Stimulated activated CD4-positive, alpha-beta T cell treated with anti-CD3 and anti-CD28 coated beads, Interleukin-15, amount 100 ng/mL, for 24 hours (primary cell): ENCODE measurements at regions not wholly inside any gene's neighbourhood (a gene's known extent, or its start where the extent isn't known, plus 50 kb on each side); places are given as distances from the start of the nearest gene placed in this dataset.

Experiments used
- DNase-seq: peaks from one replicate; pipeline ENCODE4 v3.0.0-alpha.2; 2020

GRCh38 chr2:144946263-144946662 is 426.3 kb upstream of the ZEB2 start:
- DNase-seq: no peak

- DNase-seq: no peak
Observed at GRCh38 chr2:144944546-144945220, 424.8 kb upstream of the ZEB2 start.

- DNase-seq: no peak
Observed at GRCh38 chr2:144943986-144944385, 424.1 kb upstream of the ZEB2 start.

DNA sequence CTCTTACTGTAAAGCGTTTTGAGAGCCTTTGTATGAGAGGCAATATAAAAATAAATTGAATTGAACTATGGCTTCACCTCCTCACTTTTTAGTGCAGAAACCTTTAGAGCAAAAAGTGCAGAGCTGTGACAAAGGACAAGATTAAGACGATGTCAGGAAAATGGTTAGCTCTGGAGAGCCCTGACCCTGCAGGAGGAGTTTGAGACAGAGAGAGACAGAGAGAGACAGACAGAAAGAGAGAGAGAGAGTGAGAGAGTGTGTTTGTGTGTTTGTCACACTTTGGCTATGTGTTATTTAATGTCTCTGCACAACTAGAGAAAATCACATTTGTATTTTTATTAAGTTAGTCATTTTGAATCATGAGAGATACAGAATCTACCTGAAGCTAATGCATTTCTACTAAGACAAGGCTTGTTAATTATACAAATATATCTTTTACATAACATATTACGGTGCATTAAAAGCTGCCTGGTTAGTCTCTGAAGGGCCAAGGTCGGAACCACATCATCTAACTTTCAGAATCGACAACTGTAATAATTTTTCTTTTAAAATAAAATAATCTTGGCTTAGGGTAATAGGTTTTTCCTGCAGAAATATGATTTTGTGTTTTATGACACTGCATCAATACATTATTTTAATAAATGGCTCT is 423.5 kb upstream of the ZEB2 start:
- no peak for DNase-seq

- DNase-seq: no peak
Observed at GRCh38 chr2:144942516-144943256, 422.8 kb upstream of the ZEB2 start.

GRCh38 chr2:144941743-144942488 is 422.0 kb upstream of the ZEB2 start:
- no peak for DNase-seq

GRCh38 chr2:144939590-144939989 is 419.7 kb upstream of the ZEB2 start:
- DNase-seq: no peak

DNA sequence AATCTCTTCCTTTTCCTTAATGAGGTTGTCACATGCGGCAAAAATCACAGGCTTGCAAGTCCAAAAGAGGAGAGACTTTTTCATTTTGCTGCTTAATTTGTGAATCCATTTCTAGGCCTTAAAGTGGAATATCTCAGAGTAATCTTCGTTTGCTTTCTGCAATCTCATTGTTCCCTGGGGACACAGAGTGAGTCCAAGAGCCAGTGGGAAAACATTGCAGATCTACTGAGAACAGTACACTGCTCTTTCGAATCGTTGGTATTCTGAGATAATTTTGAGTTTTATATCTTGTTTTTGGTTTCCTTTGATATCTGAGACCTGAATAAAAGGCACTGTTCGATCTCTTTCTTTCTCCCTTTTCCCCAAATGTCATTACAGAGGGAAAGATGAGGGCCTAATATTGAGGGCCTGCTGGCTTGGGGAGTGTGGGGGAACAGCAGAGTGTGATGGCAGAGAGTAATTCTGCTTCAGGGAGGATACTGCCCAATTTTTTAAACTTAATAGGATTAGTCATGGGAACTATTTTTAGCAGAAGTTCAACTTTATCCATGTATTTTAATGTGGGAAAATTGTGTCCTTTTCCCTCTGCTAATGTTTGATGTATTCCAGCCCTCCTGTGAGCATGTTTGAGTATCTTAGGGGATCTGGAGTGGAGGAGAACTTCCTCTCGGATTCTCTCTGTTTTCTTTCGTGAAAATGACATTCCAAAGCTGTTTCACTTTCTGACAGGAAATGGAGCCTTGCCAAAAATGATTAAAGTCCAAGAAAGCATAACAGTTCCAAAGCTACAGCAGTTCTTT is 418.2 kb upstream of the ZEB2 start:
- no peak for DNase-seq

DNA sequence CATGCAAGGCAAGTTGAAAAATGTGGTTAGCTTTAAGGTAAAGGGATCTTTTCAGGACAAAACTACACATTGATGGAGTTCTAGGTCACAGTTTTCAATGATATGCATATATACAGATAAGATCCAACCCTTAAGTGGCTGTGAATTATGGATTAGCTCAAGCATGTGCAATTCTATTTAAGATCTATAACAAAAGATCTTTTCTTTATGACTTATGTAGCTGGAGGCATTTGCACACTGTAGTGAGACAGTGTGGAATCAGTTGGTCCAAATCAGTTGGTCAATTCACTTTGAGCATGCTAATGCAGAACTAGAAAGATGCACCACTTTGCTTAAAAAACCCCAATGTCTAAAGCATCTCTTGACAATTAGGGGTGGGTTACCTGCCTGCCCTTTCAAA is 417.1 kb upstream of the ZEB2 start:
- no peak for DNase-seq

- DNase-seq: no peak
Observed at GRCh38 chr2:144936442-144936841, 416.5 kb upstream of the ZEB2 start.

- DNase-seq: no peak
Observed at GRCh38 chr2:144935736-144936135, 415.8 kb upstream of the ZEB2 start.

- DNase-seq: no peak
Observed at GRCh38 chr2:144935191-144935590, 415.3 kb upstream of the ZEB2 start.

DNA sequence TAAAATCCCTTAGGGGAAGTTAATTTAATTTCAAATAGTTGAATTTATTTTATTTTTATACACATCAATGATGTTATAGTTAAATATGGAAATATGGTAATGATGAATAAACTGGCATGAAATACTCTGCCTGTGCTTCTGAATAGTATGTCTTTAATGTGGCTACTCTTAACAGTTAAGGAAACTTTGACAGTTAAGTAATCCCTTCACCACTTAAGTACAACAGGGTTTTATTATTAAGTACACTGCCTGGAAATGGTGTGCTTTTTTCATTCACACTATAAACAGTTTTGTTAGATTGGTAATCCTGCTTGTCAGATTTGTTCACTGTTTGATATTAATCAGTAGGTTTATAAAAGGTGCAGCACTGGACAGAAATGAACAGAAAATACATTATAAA is 412.0 kb upstream of the ZEB2 start:
- DNase-seq: no peak

GRCh38 chr2:144931480-144931879 is 411.6 kb upstream of the ZEB2 start:
- DNase-seq: no peak

- DNase-seq: no peak
Observed at GRCh38 chr2:144927429-144927828, 407.5 kb upstream of the ZEB2 start.

DNA sequence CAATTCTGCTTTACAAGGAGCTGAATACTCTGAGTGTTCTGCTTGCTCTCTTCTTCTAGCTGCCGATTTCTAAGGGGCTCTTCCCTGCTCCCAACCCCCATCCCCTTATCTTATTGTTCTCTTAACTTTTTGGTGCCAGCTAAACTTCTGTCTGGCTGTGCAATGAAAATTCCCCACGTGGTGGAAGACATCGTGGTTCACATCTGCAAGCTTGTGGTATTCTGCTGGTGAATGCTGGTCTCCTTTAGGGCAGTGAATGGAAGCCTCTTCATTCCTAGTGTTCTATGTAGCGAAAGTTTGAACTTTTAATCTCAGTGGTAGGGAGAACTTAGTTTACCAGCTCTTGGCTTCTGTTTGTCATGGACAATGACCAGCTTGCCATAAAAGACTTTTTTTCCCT is 406.0 kb upstream of the ZEB2 start:
- DNase-seq: no peak

GRCh38 chr2:144924827-144925226 is 404.9 kb upstream of the ZEB2 start:
- no peak for DNase-seq

GRCh38 chr2:144922519-144922918 is 402.6 kb upstream of the ZEB2 start:
- no peak for DNase-seq

DNA sequence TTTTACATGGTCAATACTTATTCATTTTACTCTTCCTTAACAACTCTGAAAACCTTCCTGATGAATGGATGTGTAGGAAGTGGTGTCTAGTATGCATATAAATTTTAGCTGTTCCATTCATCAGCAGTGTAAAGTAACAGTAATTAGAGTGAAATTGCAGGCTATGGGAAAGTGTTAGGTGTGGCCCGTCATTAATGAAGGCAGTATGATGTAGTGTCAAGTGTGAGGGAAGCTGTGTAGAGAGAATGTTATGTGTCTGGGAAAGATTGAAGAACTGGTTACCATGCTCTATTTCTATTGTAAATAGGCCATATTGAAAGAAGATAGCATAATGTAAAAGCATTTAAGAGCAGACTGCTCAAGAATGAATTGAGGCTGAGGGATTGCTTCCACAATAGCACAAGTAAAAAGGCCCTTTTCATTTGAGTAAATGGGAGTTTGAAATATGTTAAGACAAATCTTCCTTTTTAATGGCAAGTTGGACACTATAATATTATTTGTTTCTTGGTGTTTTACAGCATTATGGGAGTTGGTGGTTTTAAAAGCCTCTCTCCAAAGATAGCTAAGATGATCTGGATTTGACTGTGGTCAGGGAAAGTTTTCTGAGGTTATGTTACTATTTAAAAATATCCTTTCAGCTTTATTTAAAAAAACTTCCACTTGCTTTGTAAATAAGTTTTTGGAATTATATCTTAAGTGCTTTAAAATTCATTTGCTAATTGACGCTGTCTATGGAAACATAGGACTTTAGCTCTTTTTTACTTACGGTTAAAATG is 401.0 kb upstream of the ZEB2 start:
- DNase-seq: no peak

- no peak for DNase-seq
Observed at GRCh38 chr2:144914622-144915318, 394.9 kb upstream of the ZEB2 start.

- no peak for DNase-seq
Observed at GRCh38 chr2:144914113-144914512, 394.2 kb upstream of the ZEB2 start.
